ENCODE measurements at regions not wholly inside any gene's neighbourhood (a gene's known extent, or its start where the extent isn't known, plus 50 kb on each side); places are given as distances from the start of the nearest gene placed in this dataset.

DNA sequence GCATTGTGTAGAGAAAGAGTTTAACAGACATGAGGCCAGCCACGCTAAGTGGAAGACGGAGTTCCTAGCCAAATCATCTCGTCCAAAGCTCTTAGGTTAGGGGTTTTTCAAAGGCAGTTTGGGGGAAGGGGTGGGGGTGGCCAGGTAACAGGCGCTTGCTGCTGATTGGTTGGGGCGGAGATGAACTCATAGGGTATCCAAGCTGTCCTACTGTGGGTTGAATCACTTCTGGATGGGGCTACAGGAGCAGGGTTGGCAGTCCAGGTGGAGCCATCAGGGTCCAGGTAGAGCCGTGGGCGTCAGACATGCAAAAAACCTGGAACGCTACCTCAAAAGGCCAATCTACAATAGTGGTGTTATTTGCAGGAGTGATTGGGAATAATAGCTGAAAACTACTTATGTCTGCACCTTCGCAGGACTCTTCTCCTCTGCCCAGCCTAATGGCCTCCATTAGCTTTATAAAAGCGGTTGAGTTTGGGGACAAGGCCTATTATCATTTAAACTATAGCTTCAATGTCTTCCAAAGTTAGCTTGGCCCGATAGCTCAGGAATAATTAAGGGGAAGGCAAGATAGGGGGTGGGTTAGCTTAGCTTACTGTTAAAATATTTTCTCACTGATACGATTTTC, 579.6 kb downstream of the NLGN4X start:
- Histone ChIP-seq H4K5ac (ENCODE audit: low read depth, low read length) (no peak overlapping the region), H2AK9ac (replicated peaks; ENCODE audit: low read depth, low read length, poor library complexity) (no peak overlapping the region), H3K4me2 (ENCODE audit: low read depth, low read length) (no peak overlapping the region), H3K9me1 (ENCODE audit: insufficient read depth, low read length) (no peaks in the 10 kb centered on the region), H3K27ac (ENCODE audit: insufficient read depth, low read length) (no peak overlapping the region), H3K4ac (ENCODE audit: low read depth, low read length) (no peak overlapping the region), H3K27me3 (ENCODE audit: control insufficient read depth, insufficient read depth, low read length) (no peaks in the 10 kb centered on the region), H2AFZ (replicated peaks; ENCODE audit: low read length, poor library complexity) (no peak overlapping the region), H3K9ac (ENCODE audit: low read depth, low read length) (no peak overlapping the region), H3K56ac (ENCODE audit: extremely low read depth, insufficient read depth, low read length) (no peak overlapping the region), H4K20me1 (ENCODE audit: insufficient read depth, low read length) (no peaks in the 10 kb centered on the region), H3K18ac (ENCODE audit: low read depth, low read length) (no peak overlapping the region), H2BK5ac (ENCODE audit: low read depth, low read length, poor library complexity, severe bottlenecking) (no peak overlapping the region), H3K79me1 (ENCODE audit: low read depth in 1 of 2, low read length in 2 of 2) (no peaks in the 10 kb centered on the region), H3K4me1 (ENCODE audit: control insufficient read depth, insufficient read depth, low read length) (no peaks in the 10 kb centered on the region), H2BK20ac (ENCODE audit: low read depth, low read length) (no peak overlapping the region), H3K9me3 (ENCODE audit: control insufficient read depth, insufficient read depth, low read length) (peaks cover 15% of the 10 kb centered on the region; the same call in 1 of the 2 replicates), H3K14ac (replicated peaks; ENCODE audit: low read depth, low read length) (no peak overlapping the region), H4K8ac (ENCODE audit: low read depth in 2 of 2, low read length in 2 of 2) (no peak overlapping the region), H2BK15ac (ENCODE audit: low read depth, low read length) (no peak overlapping the region), H2AK5ac (ENCODE audit: low read depth, low read length) (no peak overlapping the region), H3K4me3 (ENCODE audit: insufficient read depth, low read depth, low read length) (no peak overlapping the region), H3K23ac (ENCODE audit: low read depth, low read length) (no peak overlapping the region), H3K36me3 (ENCODE audit: control insufficient read depth, insufficient read depth, low read length) (no peaks in the 10 kb centered on the region), H2BK120ac (ENCODE audit: low read depth, low read length) (no peak overlapping the region), H4K91ac (ENCODE audit: insufficient read depth, low read depth, low read length) (no peak overlapping the region)
- dilution Hi-C loops (cut with HindIII; ENCODE audit: low sequenced_read_pairs, unreplicated experiment) (no loop called here), intact Hi-C loops (cut with micrococcal nuclease) (no loop called here), in situ Hi-C loops (cut with MboI; ENCODE audit: low sequenced_read_pairs) (no loop called here)
- WGBS, 2 experiments (ENCODE audit: extremely low coverage in 2 of 2, insufficient read length in 1 of 2): no CpG with 5 or more reads among the region's 12 CpGs
- ATAC-seq (ENCODE audit: low read depth) (no peak), DNase-seq (no peak)
- no TSS peak for BruUV-seq (replicated peaks)
- no peak for TF ChIP-seq CHD1 (IDR thresholded peaks at IDR 0.05; ENCODE audit: low read depth, low read length)
- ChIA-PET CTCF (no interaction called here), POLR2A (ENCODE audit: unreplicated experiment) (no interaction called here)

Data from IMR-90 (cell line).